H9 (cell line): ENCODE measurements at regions not wholly inside any gene's neighbourhood (a gene's known extent, or its start where the extent isn't known, plus 50 kb on each side); places are given as distances from the start of the nearest gene placed in this dataset.

ENCODE experiments used
- DNase-seq: peaks from one replicate; pipeline ENCODE4 v3.0.0-alpha.2; 2017
- H2AFZ ChIP-seq: one replicate; pipeline ENCODE4 v1.6.1; 2013; ENCODE audit warnings: mild to moderate bottlenecking, low read length, control low read depth, moderate library complexity
- H2AK5ac ChIP-seq: 2 replicates; pipeline ENCODE4 v1.6.1; 2013; ENCODE audit warnings: low read length, control low read depth, mixed read lengths; ENCODE audit not compliant: insufficient read length
- H2BK120ac ChIP-seq: one replicate; pipeline ENCODE4 v1.6.1; 2013; ENCODE audit warnings: low read depth, mild to moderate bottlenecking, low read length, control low read depth, inconsistent platforms; ENCODE audit not compliant: poor library complexity, severe bottlenecking
- H2BK12ac ChIP-seq: 2 replicates; pipeline ENCODE4 v1.6.1; 2013; ENCODE audit warnings: low read length, control low read depth, mixed read lengths, low read depth; ENCODE audit not compliant: insufficient read length
- H2BK15ac ChIP-seq: 2 replicates; pipeline ENCODE4 v1.6.1; 2013; ENCODE audit warnings: low read depth, low read length, control low read depth
- H2BK20ac ChIP-seq: one replicate; pipeline ENCODE4 v1.6.1; 2013; ENCODE audit warnings: low read depth, mild to moderate bottlenecking, low read length, control low read depth, inconsistent platforms; ENCODE audit not compliant: poor library complexity, severe bottlenecking
- H2BK5ac ChIP-seq: 2 replicates; pipeline ENCODE4 v1.6.1; 2013; ENCODE audit warnings: low read length, control low read depth, mixed read lengths; ENCODE audit not compliant: insufficient read length
- H3K14ac ChIP-seq: 2 replicates; pipeline ENCODE4 v1.6.1; 2013; ENCODE audit warnings: low read length, control low read depth; ENCODE audit not compliant: insufficient read depth
- H3K18ac ChIP-seq: 2 replicates; pipeline ENCODE4 v1.6.1; 2013; ENCODE audit warnings: low read depth, mild to moderate bottlenecking, mixed read lengths, low read length, control low read depth; ENCODE audit not compliant: insufficient read length
- H3K23ac ChIP-seq: 2 replicates; pipeline ENCODE4 v1.6.1; 2013; ENCODE audit warnings: low read length, control low read depth, mixed read lengths, low read depth; ENCODE audit not compliant: insufficient read length
- H3K23me2 ChIP-seq: 2 replicates; pipeline ENCODE4 v1.6.1; 2013; ENCODE audit warnings: low read depth, mild to moderate bottlenecking, mixed read lengths, low read length, control low read depth; ENCODE audit not compliant: insufficient read length, poor library complexity, severe bottlenecking
- H3K27ac ChIP-seq: 2 replicates; pipeline ENCODE4 v1.5.1; 2013; ENCODE audit warnings: low read length, control low read depth, mixed read lengths, low read depth; ENCODE audit not compliant: insufficient read length
- H3K27me3 ChIP-seq: 2 replicates; pipeline ENCODE4 v1.6.1; 2013; ENCODE audit warnings: low read length, control low read depth, inconsistent platforms; ENCODE audit not compliant: insufficient read depth
- H3K4ac ChIP-seq: 2 replicates; pipeline ENCODE4 v1.6.1; 2013; ENCODE audit warnings: low read depth, mild to moderate bottlenecking, control low read depth, inconsistent platforms, low read length, moderate library complexity
- H3K4me1 ChIP-seq: 2 replicates; pipeline ENCODE4 v1.6.1; 2013; ENCODE audit warnings: low read length, control low read depth, inconsistent platforms; ENCODE audit not compliant: insufficient read depth
- H3K4me2 ChIP-seq: 2 replicates; pipeline ENCODE4 v1.6.1; 2013; ENCODE audit warnings: low read length, control low read depth, mixed read lengths; ENCODE audit not compliant: insufficient read length, insufficient read depth
- H3K56ac ChIP-seq: 2 replicates; pipeline ENCODE4 v1.6.1; 2013; ENCODE audit warnings: low read depth, mild to moderate bottlenecking, mixed read lengths, low read length, control low read depth; ENCODE audit not compliant: insufficient read length
- H3K79me1 ChIP-seq: 2 replicates; pipeline ENCODE4 v1.6.1; 2013; ENCODE audit warnings: low read depth, mild to moderate bottlenecking, moderate library complexity, low read length, control low read depth, inconsistent platforms; ENCODE audit not compliant: insufficient read depth, poor library complexity, severe bottlenecking
- H3K79me2 ChIP-seq: 2 replicates; pipeline ENCODE4 v1.6.1; 2013; ENCODE audit warnings: low read length, control low read depth, inconsistent platforms; ENCODE audit not compliant: insufficient read depth
- H3K9ac ChIP-seq: 2 replicates; pipeline ENCODE4 v1.6.1; 2013; ENCODE audit warnings: low read length, control low read depth, mixed read lengths; ENCODE audit not compliant: insufficient read length; ENCODE audit errors: extremely low read depth
- H3K9me3 ChIP-seq: one replicate; pipeline ENCODE4 v1.6.1; 2013; ENCODE audit warnings: low read depth, low read length, inconsistent platforms; ENCODE audit not compliant: control insufficient read depth
- H3T11ph ChIP-seq: one replicate; pipeline ENCODE4 v1.6.1; 2013; ENCODE audit warnings: mild to moderate bottlenecking, low read length, control low read depth, inconsistent platforms
- H4K20me1 ChIP-seq: one replicate; pipeline ENCODE4 v1.6.1; 2013; ENCODE audit not compliant: control insufficient read depth, insufficient read length, insufficient read depth
- H4K5ac ChIP-seq: 2 replicates; pipeline ENCODE4 v1.6.1; 2013; ENCODE audit warnings: low read depth, mild to moderate bottlenecking, mixed read lengths, low read length, control low read depth; ENCODE audit not compliant: insufficient read length
- H4K8ac ChIP-seq: replicated peaks from 2 replicates; pipeline ENCODE4 v1.6.1; 2013; ENCODE audit warnings: low read length, control low read depth, mixed read lengths, low read depth; ENCODE audit not compliant: insufficient read length
- H4K91ac ChIP-seq: 2 replicates; pipeline ENCODE4 v1.6.1; 2013; ENCODE audit warnings: low read depth, mild to moderate bottlenecking, moderate library complexity, mixed read lengths, low read length, control low read depth; ENCODE audit not compliant: insufficient read length
- H3K27ac Mint-ChIP-seq, 3 experiments: 2 replicates in 2 of 3; 3 replicates in 1 of 3; pipeline ENCODE4 v1.8.0; 2020 to 2021; ENCODE audit warnings: mixed read lengths in 3 of 3, mild to moderate bottlenecking in 1 of 3, moderate library complexity in 1 of 3
- H3K27me3 Mint-ChIP-seq: 2 replicates; pipeline ENCODE4 v1.8.0; 2021; ENCODE audit warnings: low read depth, mild to moderate bottlenecking, moderate library complexity, mixed read lengths
- H3K36me3 Mint-ChIP-seq, 3 experiments: 2 replicates in 2 of 3; 3 replicates in 1 of 3; pipeline ENCODE4 v1.8.0; 2020 to 2021; ENCODE audit warnings: low read depth in 3 of 3, mixed read lengths in 3 of 3; ENCODE audit not compliant: insufficient read depth in 1 of 3
- H3K4me1 Mint-ChIP-seq, 2 experiments: 2 replicates each; pipeline ENCODE4 v1.8.0; 2020; ENCODE audit warnings: mixed read lengths in 2 of 2
- H3K4me3 Mint-ChIP-seq, 2 experiments: 2 replicates in 1 of 2; 3 replicates in 1 of 2; pipeline ENCODE4 v1.8.0; 2020 to 2021; ENCODE audit warnings: mild to moderate bottlenecking in 2 of 2, mixed read lengths in 2 of 2, moderate library complexity in 1 of 2
- H3K9me3 Mint-ChIP-seq, 2 experiments: 2 replicates in 1 of 2; 3 replicates in 1 of 2; pipeline ENCODE4 v1.8.0; 2020; ENCODE audit warnings: mild to moderate bottlenecking in 2 of 2, mixed read lengths in 2 of 2, moderate library complexity in 1 of 2
- CTCF ChIP-seq: fragments of 200-600 bp; sonication (generic); conservative IDR thresholded peaks from 3 replicates; pipeline ENCODE4 v1.8.0; 2021; ENCODE audit warnings: antibody characterized with exemption, mild to moderate bottlenecking
- WGBS: extraction: QIAGEN DNeasy Blood & Tissue Kit; methylation state at CpG from one replicate; pipeline ENCODE4 v1.1.7; 2013; ENCODE audit warnings: missing lambda C conversion rate, low lambda C conversion rate, mixed read lengths; ENCODE audit not compliant: insufficient read length; ENCODE audit errors: extremely low coverage; 5-methylcytosine and 5-hydroxymethylcytosine counted together

GRCh38 chr10:44194435-44194834 lies 190.5 kb downstream of the CXCL12 start:
- WGBS, result no CpG with 5 or more reads among the region's 2 CpGs
- no peaks in the 10 kb centered on the region for H3K27me3 ChIP-seq

More at GRCh38 chr10:44194435-44194834, 190.5 kb downstream of the CXCL12 start:
- peaks cover 0 to 2% (median 0%) of the 10 kb centered on the region in 3 experiments; a peak in 1 of 7 replicates for H3K36me3 Mint-ChIP-seq
- Histone ChIP-seq H3K9ac (no peak overlapping the region), H4K5ac (no peak overlapping the region), H3K4me1 (no peaks in the 10 kb centered on the region), H3K56ac (no peak overlapping the region), H3K9me3 (no peaks in the 10 kb centered on the region), H3K18ac (no peak overlapping the region), H4K20me1 (no peaks in the 10 kb centered on the region), H3K4me2 (no peak overlapping the region), H4K8ac (no peak overlapping the region), H3K23ac (no peak overlapping the region), H3K14ac (no peak overlapping the region), H3K79me1 (no peaks in the 10 kb centered on the region), H4K91ac (no peak overlapping the region), H3K79me2 (no peaks in the 10 kb centered on the region), H2BK120ac (no peak overlapping the region), H2AFZ (no peak overlapping the region), H2BK20ac (no peak overlapping the region), H3K23me2 (no peaks in the 10 kb centered on the region), H2BK15ac (no peak overlapping the region), H2BK5ac (no peak overlapping the region), H2BK12ac (no peak overlapping the region), H3K4ac (no peak overlapping the region), H3K27ac (no peak overlapping the region), H3T11ph (no peak overlapping the region), H2AK5ac (no peak overlapping the region)
- H3K9me3 Mint-ChIP-seq, result peaks cover 3 to 7% of the 10 kb centered on the region in 2 experiments; a peak in 3 of 5 replicates
- 0 out of 7 replicates have a peak overlapping the region, but pooled peaks of 1 of the 3 experiments have one; percentile 6 for H3K27ac Mint-ChIP-seq
- H3K27me3 Mint-ChIP-seq, result no peaks in the 10 kb centered on the region; the same call in 1 of the 2 replicates
- H3K4me1 Mint-ChIP-seq, result peaks cover 3 to 4% of the 10 kb centered on the region in 2 experiments
- no peak for TF ChIP-seq CTCF
- no peak overlapping the region for H3K4me3 Mint-ChIP-seq
- DNase-seq, result no peak
